ENCODE measurements at regions not wholly inside any gene's neighbourhood (a gene's known extent, or its start where the extent isn't known, plus 50 kb on each side); places are given as distances from the start of the nearest gene placed in this dataset.
"Not testable (repeated sequence)": the region's sequence is repeated elsewhere in the genome, so short reads cannot be mapped to it uniquely, and the experiment has no call there.

DNA sequence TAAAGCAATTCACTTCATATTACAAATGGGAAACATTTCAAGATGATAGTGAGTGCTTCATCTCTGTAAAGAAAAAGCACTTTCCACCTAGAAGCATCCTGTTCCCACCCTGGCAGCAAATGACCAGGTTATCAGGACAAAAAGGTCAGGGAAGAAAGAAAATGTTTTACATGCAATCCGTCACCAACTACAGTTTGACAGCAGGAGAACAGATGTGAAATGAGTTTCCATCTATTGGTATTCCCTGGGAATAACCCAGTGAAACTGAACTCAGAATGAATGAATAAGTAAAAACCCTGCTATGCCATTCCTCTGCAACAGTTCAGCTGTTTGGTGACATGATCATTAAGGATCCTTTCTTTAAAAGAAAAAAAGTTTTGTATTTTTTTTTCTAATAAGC lies 67.6 kb downstream of the HTR1A start:
- no peak for DNase-seq

DNA sequence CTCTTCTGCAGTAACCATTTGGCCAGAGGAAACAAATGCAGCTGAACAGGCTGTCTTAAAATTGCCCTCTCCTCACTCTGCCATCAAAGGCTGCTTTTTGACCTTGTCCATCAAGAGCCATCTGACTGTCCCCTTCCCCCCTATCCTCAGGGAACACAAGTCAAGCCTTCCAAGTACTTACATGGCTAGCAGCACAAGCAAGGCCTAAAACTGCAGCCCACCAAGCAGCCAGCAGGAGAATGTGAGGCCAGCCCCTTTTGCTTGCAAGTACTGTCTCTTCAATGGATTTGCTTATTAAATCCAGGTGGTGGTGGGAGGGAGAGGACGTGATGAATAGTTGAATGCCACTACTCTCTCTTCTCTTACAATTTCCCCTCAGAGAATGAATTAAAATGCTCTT lies 83.5 kb downstream of the HTR1A start:
- no peak for DNase-seq

DNA sequence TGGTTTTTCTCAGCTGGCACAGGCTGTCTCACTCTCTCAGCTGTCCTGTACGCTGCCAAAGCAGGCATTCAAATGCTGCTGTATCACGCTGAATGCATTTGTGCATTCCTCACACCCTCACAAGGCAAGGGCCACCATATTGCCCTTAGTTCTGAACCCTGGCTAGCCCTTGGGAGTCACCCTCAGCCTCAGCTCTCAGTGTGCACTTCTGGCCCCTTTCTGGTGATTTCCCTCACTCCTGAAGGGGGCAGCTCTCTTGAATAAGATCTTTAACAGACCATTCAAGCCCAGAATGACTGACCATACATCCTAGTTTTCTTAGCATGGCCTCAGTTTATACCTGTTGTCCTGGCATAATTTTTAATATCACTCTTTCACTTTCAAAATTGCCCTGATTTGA lies 84.3 kb downstream of the HTR1A start:
- no peak for DNase-seq

DNA sequence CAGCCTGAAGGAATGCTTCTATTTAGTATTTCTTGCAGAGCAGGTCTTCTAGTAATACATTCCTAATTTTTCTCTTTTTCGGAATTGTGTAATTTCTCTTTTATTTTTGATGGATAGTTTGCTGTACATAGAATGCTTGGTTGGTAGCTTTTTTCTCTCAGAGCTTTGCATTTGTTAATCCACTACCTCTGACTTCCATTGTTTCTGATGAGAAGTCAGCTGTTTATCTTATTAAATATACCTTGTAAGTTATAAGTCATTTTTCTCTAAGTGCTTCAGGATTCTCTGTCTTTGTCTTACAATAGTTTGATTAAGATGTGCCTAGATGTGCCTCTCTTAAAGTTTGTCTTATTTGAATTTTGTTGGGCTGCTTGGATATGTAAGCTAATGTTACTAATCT lies 101.9 kb downstream of the HTR1A start:
- no peak for DNase-seq

DNA sequence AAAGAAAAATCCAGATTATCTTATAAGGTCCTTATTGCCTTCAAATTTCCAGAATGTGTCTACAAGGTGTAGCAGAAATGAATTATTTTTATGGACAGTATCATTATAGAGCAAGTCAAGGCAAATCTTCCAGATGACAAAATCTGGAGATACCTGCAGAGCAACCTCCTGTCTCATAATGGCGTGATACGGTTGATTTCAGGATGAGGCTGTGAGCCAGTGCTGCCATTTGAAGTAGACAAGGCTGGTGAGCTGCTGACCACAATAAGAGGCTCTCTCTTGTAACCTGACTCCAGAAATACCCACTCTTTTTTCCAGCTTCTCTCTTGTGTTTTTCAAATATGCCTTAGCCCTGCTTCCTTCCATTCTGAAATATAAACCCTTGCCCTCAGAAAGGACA lies 108.2 kb downstream of the HTR1A start:
- DNase-seq = no peak

DNA sequence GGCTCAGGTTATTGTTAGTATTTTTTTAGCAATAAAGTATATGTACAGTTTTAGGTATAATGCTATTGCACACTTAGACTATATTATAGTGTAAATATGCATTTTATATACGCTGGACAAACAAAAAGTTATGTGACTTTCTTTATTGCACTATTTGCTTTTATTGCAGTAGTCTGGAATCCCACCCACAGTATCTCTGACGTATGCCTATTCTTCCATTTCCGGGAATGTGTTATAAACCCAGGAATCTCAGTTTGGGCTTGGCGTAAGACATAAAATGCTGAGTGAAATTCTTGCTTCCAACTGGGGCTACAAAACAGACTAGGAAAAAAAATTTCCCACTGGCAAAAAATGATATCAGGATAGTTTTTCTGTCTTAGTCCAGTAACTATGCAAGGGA lies 119.1 kb downstream of the HTR1A start:
- no peak for DNase-seq

DNA sequence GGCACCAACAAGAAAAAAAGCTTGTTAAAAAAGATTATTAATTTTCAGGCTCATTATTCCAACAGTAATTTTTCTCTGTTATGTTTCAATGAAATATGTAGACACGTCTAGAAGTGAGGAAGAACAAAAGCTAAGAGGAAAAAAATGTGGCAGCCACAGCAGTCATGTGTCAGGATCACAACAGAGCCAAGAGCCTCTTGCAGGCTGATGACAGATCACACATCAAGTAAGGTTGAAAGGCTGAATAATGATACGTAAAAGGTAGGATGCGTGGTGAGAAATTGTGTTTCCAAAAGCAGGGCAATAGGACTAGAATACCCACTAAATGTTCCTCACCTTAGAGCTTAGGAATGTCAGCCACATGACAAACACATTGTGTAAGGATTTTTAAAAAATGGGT lies 124.8 kb downstream of the HTR1A start:
- no peak for DNase-seq

DNA sequence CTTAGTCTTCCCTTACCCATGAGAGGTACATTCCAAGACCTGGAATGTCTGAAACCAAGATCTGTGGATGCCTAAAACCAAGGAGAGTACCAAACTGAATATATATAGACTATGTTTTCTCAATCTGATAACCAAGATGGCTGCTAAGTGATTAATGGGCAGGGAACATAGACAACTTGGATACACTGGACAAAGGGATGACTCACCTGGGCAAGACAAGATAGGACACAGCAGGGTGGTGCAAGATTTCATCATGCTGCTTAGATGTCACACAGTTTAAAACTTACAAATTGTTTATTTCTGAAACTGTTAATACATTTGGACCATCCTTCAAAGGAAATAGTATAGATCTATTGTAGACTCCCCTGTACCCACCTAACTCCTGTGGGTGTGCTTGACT lies 130.9 kb downstream of the HTR1A start:
- DNase-seq = no peak

DNA sequence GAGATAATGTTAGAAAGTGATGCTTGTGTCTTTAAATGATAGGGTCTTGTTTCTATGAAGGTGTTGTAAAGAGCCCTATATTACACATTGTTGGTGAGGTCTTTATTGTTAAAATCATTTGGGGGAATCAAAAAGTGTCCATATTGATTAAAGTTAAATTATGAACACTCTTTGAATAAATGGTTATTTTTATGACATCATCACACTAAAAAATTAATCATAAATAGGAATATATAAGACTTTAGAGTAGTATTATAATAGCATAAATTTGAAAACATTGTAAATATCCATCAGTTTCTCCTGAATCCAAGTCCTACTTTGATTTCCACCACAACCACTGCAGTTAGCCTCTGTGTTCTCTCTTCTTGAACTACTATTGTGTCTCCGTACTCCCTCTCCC lies 136.3 kb downstream of the HTR1A start:
- no peak for DNase-seq

DNA sequence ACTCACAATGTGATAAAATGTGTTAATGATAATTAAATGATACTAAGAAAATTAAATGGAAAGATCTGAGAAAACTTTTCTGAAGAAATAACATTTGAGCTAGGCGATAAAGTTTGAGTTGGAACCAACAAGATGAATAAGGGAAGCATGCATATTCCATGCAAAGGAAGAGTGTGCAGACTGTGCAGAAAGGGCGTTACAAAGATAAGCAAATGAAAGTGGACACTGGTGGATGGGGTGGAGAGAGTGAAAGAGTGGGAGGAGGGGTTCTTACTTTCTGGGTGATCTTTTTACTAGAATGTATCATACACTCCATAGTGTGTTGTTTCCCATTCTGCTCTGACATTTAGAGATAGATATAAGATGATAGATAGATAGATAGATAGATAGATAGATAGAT lies 138.7 kb downstream of the HTR1A start:
- DNase-seq = no peak

DNA sequence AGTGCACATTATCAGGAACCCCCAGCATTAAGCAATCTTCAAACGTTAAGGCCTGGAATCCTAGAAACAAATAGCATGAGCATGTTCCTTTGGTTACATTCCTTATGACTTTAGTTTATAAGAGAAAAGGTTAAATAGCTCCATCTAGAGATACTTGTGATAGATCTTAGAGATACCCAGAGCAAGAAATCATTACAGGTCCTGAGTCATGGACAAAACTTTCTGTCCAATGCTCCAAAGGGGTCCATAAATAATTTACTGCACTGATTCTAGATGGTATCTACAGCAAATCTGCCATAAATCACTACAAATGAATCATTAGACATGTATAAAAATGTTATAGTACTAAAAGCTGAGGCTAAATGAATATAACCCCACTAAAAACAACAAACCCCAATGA lies 139.6 kb downstream of the HTR1A start:
- peak; percentile 0 for DNase-seq

DNA sequence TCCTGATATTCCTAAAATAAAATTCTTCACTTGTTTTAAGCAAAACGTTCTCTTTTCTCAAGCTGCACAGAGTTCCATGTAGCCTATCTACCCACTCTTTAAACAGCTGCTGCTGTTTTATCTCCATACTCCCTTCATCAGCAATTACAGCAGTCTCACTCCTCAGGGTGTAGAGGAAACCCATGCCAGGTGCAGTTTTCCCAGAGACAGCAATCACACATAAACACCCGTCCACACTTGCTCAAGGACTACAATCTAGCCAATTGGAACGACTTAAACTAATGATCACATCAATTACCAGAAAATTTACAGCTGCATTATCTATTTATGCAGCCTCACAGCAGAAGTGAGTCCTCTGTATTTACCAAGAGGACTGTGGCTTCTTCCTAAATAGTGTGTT lies 141.7 kb downstream of the HTR1A start:
- DNase-seq = no peak

DNA sequence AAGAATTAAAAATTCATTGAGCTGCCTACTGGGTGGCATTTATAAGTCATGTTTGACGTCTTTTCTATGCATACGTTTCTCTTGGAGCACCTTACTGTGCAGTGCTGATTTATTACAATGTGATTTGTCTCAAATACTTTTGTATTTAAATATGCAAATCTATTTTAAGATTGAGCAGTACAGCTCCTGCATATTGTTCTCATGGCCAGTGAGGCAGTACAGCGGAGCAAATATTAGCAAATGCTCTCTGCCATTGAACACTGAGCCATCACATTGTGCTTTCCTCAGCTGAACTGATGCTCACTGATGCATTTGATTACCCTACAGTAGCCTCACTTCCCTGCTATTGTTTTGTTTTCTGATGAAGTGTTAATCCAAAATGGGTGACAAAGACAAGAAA lies 149.6 kb downstream of the HTR1A start:
- no peak for DNase-seq

DNA sequence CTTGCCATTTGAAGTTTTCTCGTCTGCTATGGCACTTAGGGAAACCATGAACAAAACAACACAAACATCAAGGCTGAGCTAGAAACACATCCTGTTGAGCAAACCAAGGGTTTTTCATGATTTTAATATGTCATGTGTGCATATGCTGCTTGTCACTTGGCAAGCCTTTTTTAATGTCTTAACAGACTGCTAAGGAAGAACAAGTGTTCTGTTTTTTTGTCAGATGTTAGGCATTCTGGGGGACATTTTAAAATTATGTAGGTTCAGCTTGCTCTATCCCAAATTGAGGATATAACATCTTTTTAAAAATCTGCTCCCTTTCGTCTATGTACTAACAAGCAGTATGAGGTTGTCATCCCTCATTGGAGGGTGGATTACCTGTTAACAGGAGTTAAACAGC lies 150.3 kb downstream of the HTR1A start:
- DNase-seq = no peak

DNA sequence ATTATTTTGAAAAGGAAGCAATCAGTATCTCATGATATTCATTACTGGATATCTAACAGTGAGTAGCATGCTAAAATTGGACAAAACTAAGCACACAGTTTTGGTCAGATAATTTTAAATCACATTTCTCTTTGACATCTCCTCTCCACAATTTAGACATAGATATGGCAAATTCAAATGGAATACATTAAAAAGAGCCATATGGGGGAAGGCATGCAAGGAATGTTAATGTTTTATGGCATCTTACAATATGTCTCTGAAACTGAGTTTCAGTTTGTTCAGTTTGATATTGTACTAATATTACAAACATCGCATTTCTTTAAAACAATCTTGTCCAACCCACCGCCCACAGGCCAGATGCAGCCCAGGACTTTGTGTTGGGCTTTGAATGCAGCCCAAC lies 151.0 kb downstream of the HTR1A start:
- no peak for DNase-seq

DNA sequence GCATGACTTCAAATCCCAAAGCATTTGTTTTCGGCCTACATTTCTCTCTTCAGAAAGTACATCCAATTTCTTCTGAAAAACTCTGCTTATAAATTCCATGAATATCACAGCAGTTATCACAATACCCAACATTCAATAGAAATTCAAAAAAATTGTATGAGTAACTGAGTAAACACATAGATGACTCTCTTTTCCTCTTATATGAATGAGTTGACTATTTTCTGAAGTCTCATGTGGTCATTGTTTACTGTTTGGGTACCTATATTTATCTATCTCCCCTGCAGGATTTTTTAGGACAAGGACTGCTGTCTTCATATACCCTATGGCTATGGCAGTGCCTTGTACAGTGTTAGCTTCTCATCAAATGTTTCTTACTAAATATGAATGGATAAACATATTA lies 157.1 kb downstream of the HTR1A start:
- DNase-seq = no peak

DNA sequence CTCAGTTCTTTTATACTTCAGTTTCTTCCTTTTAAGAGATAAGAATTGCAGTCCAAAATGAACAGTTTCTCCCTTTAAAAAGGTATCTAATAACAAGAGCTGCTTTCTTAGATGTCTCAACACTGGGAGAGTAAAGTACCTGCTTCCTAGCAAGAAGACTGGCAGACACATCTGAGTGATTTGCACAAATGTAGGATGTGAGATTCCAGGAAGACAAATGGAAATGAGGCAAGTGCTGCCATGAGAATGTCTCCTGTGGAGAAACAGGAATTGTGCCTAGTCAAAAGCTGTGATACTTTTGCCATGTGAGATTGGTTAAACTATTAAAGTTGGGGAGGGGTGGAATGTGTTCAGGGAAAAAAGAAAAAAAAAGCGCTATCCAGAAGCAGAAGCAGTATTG lies 159.1 kb downstream of the HTR1A start:
- no peak for DNase-seq

DNA sequence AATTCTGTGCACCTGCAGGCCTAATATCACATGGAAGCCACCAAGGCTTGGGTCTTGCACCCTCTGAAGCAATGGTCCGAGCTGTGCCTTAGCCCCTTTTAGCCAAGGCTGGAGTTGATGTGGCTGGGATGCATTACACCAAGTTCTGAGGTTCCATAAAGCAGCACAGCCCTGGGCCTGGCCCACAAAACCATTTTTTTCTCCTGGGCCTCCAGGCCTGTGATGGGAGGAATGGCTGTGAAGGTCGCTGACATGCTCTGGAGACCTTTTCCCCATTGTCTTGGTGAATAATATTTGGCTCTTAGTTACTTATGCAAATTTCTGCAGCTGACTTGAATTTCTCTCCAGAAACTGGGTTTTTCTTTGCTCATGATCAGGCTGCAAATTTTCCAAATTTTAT lies 167.3 kb downstream of the HTR1A start:
- DNase-seq = no peak

DNA sequence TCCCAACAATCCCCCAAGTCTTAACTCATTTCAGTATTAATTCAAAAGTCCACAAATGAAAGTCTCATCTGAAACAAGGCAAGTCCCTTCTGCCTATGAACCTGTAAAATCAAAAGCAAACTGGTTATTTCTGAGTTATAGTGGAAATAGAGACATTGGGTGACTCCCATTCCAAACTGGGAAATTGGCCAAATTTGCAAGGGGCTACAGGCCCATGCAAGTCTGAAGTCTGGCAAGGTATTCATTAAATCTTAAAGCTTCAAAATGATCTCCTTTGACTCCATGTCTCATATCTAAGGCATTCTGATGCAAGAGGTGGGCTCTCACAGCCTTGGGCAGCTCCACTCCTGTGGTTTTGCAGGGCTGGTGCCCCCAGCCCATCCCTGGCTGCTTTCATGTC lies 167.9 kb downstream of the HTR1A start:
- no peak for DNase-seq

DNA sequence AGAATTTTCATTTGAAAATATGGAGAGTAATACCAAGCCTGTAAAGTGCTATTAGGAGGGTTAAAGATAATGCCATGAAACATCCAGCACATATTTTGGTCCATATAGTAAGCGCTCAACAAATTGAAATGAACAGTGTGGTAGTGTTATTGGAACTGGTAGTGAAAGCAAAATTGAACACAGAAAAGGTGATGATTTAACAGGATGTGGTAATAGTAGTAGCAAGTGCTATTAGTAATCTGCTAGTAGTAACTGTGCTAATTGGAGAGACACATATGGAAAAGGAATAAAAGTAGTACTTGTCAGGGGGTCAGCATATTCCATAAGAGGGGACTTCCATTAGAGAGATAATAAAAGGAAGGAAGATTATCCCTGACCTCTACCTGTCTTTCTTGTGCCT lies 187.3 kb downstream of the HTR1A start:
- no peak for DNase-seq

DNA sequence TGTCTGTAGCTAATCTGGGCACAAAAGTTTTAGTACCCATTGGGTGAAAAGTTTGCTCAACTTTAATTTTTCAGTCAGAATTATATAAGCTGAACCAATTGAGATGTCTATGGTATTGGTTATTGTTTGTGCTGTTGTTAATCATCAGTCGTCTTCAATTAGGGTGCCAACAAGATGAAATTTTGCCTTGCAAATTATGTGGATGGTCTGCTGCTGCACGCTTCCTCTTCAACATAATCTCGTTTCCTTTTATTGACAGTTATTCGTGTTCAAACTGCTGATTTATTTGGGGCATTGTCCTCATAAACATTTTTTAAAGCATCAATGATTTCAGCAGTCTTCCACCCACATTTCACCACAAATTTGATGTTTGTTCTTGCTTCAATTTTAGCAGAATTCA lies 194.0 kb downstream of the HTR1A start:
- no peak for DNase-seq

DNA sequence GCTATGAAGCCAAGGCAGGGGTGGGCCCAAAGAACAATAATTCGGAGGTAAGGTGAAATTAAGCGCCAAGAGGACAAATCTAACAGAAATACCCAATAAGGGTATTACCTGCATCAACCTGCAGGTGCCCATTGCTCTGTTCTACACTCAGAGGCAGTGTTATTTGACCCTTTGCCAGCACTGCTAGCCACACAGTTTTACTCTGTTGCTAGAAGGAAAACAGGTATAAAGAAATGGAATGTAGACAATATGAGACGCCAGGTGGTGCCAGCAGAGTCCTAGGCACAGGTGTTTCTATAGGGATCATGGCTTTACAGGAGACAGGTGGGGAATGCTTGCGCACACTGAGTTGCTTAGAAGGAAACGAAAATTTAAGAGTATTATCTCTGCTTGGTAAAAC lies 201.3 kb downstream of the HTR1A start:
- no peak for DNase-seq

DNA sequence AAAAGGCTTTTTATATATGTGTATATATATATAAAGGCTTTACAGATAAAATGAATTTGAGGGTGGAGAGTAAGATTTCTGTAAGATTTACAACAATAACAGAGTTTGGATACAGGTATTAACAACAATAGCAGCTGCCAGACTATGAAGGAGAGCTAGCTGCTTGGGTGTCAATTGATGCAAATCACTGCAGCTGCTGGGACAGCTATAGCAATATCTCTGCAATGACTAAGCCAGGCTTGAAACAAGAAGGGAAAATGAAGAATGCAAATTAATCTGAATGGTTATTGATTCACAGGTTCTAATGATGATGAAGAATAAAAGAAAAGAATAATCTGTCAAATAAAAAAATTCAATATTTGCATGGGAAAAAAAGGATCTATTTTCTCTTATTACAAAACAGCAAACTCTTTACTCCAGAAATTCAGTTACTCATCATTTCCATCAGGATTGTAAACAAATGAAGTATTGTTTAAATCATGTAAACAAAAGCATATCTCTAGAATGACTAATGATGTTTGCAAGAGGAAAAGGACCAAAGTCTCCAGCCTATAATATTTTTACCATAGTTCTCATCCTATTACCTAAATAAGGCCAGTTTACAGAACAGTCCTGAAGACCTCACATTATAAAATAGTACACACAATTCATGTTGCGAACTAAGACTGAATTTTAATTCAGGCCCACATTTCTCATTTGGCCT lies 219.0 kb downstream of the HTR1A start:
- no peak for DNase-seq

DNA sequence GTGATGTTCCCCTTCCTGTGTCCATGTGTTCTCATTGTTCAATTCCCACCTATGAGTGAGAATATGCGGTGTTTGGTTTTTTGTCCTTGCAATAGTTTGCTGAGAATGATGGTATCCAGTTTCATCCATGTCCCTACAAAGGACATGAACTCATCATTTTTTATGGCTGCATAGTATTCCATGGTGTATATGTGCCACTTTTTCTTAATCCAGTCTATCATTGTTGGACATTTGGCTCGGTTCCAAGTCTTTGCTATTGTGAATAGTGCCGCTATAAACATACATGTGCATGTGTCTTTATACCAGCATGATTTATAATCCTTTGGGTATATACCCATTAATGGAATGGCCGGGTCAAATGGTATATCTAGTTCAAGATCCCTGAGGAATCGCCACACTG lies 229.4 kb downstream of the HTR1A start:
- DNase-seq = not testable (repeated sequence)

DNA sequence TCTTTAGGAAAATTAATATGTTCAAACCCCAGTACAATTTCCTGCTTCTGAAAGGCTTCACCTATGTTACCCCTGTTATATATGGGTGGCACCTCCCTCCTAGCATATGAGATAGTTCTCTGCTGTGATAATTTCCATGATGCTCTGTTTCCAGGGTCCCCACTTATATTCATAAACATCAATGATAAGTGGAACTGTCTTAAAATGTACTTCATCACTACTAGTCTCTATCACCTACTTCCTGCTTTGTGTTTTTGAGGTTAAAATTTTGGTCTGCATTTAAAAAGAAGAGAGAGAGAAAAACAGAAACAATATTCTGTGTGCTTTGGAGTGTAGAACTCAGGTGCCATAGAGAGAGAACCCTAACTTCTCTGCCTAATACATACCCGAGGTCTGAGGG lies 234.7 kb downstream of the HTR1A start:
- no peak for DNase-seq

Measured in left kidney (tissue), 1 donor.